Natural killer cell (primary cell): ENCODE measurements at regions not wholly inside any gene's neighbourhood (a gene's known extent, or its start where the extent isn't known, plus 50 kb on each side); places are given as distances from the start of the nearest gene placed in this dataset.

Experiments used
- ATAC-seq, 3 donors: fragments of 150-1000 bp in 2 of 3; fragments of 200-7000 bp in 1 of 3; cut with Tn5 transposase; 1 replicate in 1 of 3; 2 replicates in 2 of 3; pipeline ENCODE4 v1.10.0; 2021; ENCODE audit warnings: mild to moderate bottlenecking in 2 of 3, moderate library complexity in 2 of 3
- DNase-seq, 2 donors: peaks; one replicate each; pipeline versions ENCODE4 v3.0.0 to v3.0.0-alpha.2; 2013 to 2021; ENCODE audit warnings: mixed read lengths in 1 of 2
- H3K27ac ChIP-seq: one replicate; pipeline ENCODE4 v1.5.1; 2013; ENCODE audit warnings: mild to moderate bottlenecking, low read length
- H3K27me3 ChIP-seq: one replicate; pipeline ENCODE4 v1.6.1; 2013; ENCODE audit warnings: low read length; ENCODE audit not compliant: control insufficient read depth, insufficient read depth
- H3K36me3 ChIP-seq: one replicate; pipeline ENCODE4 v1.6.1; 2013; ENCODE audit warnings: low read length; ENCODE audit not compliant: control insufficient read depth, insufficient read depth
- H3K4me1 ChIP-seq: one replicate; pipeline ENCODE4 v1.6.1; 2013; ENCODE audit warnings: low read length; ENCODE audit not compliant: control insufficient read depth, insufficient read depth
- H3K4me3 ChIP-seq: one replicate; pipeline ENCODE4 v1.5.1; 2013; ENCODE audit warnings: low read length
- H3K9me3 ChIP-seq: one replicate; pipeline ENCODE4 v1.6.1; 2013; ENCODE audit warnings: low read length; ENCODE audit not compliant: control insufficient read depth, insufficient read depth
- H3K27ac Mint-ChIP-seq, 2 donors: one replicate each; pipeline ENCODE4 v1.8.0; 2022; ENCODE audit warnings: mild to moderate bottlenecking in 2 of 2, mixed read lengths in 2 of 2, moderate library complexity in 1 of 2
- H3K27me3 Mint-ChIP-seq, 2 donors: one replicate each; pipeline ENCODE4 v1.8.0; 2022; ENCODE audit warnings: low read depth in 2 of 2, mixed read lengths in 2 of 2
- H3K36me3 Mint-ChIP-seq: one replicate; pipeline ENCODE4 v1.8.0; 2022; ENCODE audit warnings: mixed read lengths
- H3K4me1 Mint-ChIP-seq, 2 donors: one replicate each; pipeline ENCODE4 v1.8.0; 2022; ENCODE audit warnings: mixed read lengths in 2 of 2
- H3K4me3 Mint-ChIP-seq: one replicate; pipeline ENCODE4 v1.8.0; 2022; ENCODE audit warnings: mild to moderate bottlenecking, moderate library complexity, mixed read lengths
- H3K9me3 Mint-ChIP-seq, 2 donors: one replicate each; pipeline ENCODE4 v1.8.0; 2022; ENCODE audit warnings: mixed read lengths in 2 of 2
- CTCF ChIP-seq: fragments of 200-600 bp; IDR thresholded peaks from one replicate; pipeline ENCODE4 v1.8.0; 2022; ENCODE audit warnings: antibody characterized with exemption
- WGBS: methylation state at CpG from one replicate; pipeline ENCODE4 v1.1.7; 2013; ENCODE audit warnings: missing lambda C conversion rate; ENCODE audit not compliant: insufficient coverage; 5-methylcytosine and 5-hydroxymethylcytosine counted together
- intact Hi-C: fragments of 100-400 bp; cut with micrococcal nuclease; formaldehyde crosslinking; loops from one replicate; pipeline ENCODE4 v1.14.2; 2022

DNA sequence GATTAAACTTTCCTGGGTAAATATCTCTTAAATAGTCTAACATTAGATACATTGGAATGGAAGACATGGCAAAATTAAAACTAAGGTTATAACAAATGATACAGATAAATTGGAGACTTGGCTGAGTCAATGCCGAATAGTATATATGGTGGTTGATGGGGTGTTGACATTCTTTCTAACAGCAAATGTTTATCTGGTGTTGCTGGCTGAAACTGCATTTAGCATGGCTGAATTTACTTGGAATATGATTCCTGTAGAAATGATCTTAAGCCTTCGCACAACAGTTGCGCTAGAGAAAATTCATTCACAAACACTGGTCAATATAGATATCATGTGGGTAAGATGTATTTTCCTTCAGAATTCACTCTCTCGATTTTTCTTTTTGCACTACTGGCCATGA, 646.0 kb upstream of the CXADR start:
- TF ChIP-seq CTCF = no peak
- no peaks in the 10 kb centered on the region for H3K36me3 Mint-ChIP-seq
- Histone ChIP-seq H3K9me3 (no peaks in the 10 kb centered on the region), H3K36me3 (no peaks in the 10 kb centered on the region), H3K27ac (no peak overlapping the region), H3K4me1 (no peaks in the 10 kb centered on the region), H3K27me3 (no peaks in the 10 kb centered on the region), H3K4me3 (no peak overlapping the region)
- H3K4me3 Mint-ChIP-seq = no peak overlapping the region
- intact Hi-C loops = no loop called here
- H3K27me3 Mint-ChIP-seq = no peaks in the 10 kb centered on the region
- 100% methylated on average over 3 of the region's 4 CpGs for WGBS
- peaks cover 11% of the 10 kb centered on the region in 2 donors for H3K9me3 Mint-ChIP-seq
- no peaks in the 10 kb centered on the region for H3K4me1 Mint-ChIP-seq
- DNase-seq (no peak), ATAC-seq (no peak)
- no peak overlapping the region for H3K27ac Mint-ChIP-seq

- no peaks in the 10 kb centered on the region for H3K4me1 Mint-ChIP-seq
- WGBS = 80% methylated on average over 1 of the region's 1 CpG
- Histone ChIP-seq H3K4me1 (no peaks in the 10 kb centered on the region), H3K27ac (no peak overlapping the region), H3K27me3 (no peaks in the 10 kb centered on the region), H3K36me3 (no peaks in the 10 kb centered on the region), H3K9me3 (no peaks in the 10 kb centered on the region), H3K4me3 (no peak overlapping the region)
- DNase-seq (no peak), ATAC-seq (no peak)
- H3K4me3 Mint-ChIP-seq = no peak overlapping the region
- H3K27ac Mint-ChIP-seq = no peak overlapping the region
- TF ChIP-seq CTCF = no peak
- H3K9me3 Mint-ChIP-seq = peaks cover 11 to 13% of the 10 kb centered on the region in 2 donors
- no peaks in the 10 kb centered on the region for H3K36me3 Mint-ChIP-seq
- no peaks in the 10 kb centered on the region for H3K27me3 Mint-ChIP-seq
- intact Hi-C loops = no loop called here
Observed at GRCh38 chr21:16870103-16870502, 642.7 kb upstream of the CXADR start.

DNA sequence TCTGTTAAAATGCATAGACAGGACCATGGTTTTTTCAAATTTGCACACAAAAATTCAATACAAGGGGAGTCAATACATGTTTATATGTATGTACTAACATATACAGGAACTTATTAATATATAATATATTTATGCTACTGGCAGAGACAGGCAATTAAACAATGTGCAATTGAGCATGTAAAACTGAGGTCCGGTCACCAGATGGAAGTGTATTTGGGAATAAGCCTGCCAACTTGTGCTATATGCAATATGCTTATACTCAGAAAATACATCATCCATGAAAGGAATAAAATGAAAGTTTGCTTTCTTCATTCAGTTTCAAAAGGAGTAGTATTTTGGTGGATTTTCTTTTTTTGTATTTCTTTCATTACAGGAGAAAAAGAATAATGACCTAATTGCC, 640.2 kb upstream of the CXADR start:
- H3K4me3 ChIP-seq = no peak overlapping the region
- H3K27me3 ChIP-seq = no peaks in the 10 kb centered on the region
- Mint-ChIP-seq H3K4me1 (no peaks in the 10 kb centered on the region), H3K27me3 (no peaks in the 10 kb centered on the region), H3K4me3 (no peak overlapping the region), H3K27ac (no peak overlapping the region), H3K36me3 (no peaks in the 10 kb centered on the region), H3K9me3 (peaks cover 9 to 14% of the 10 kb centered on the region in 2 donors)
- TF ChIP-seq CTCF = no peak
- H3K9me3 ChIP-seq = no peaks in the 10 kb centered on the region
- no peak for DNase-seq
- no peaks in the 10 kb centered on the region for H3K4me1 ChIP-seq
- WGBS = no CpG with 5 or more reads among the region's 1 CpG
- no peak overlapping the region for H3K27ac ChIP-seq
- intact Hi-C loops = no loop called here
- ATAC-seq = no peak
- no peaks in the 10 kb centered on the region for H3K36me3 ChIP-seq

GRCh38 chr21:16873176-16873575, 639.7 kb upstream of the CXADR start:
- Histone ChIP-seq H3K27ac (no peak overlapping the region), H3K27me3 (no peaks in the 10 kb centered on the region), H3K36me3 (no peaks in the 10 kb centered on the region), H3K4me3 (no peak overlapping the region), H3K9me3 (no peaks in the 10 kb centered on the region), H3K4me1 (no peaks in the 10 kb centered on the region)
- H3K4me1 Mint-ChIP-seq = no peaks in the 10 kb centered on the region
- ATAC-seq (no peak), DNase-seq (no peak)
- WGBS = 76% methylated on average over 2 of the region's 2 CpGs
- no peaks in the 10 kb centered on the region for H3K36me3 Mint-ChIP-seq
- peaks cover 12 to 13% of the 10 kb centered on the region in 2 donors for H3K9me3 Mint-ChIP-seq
- no peak overlapping the region for H3K27ac Mint-ChIP-seq
- intact Hi-C loops = no loop called here
- no peaks in the 10 kb centered on the region for H3K27me3 Mint-ChIP-seq
- H3K4me3 Mint-ChIP-seq = no peak overlapping the region
- TF ChIP-seq CTCF = no peak
